Hepatocyte (in vitro differentiated cells): ENCODE measurements at regions not wholly inside any gene's neighbourhood (a gene's known extent, or its start where the extent isn't known, plus 50 kb on each side); places are given as distances from the start of the nearest gene placed in this dataset.
A peak's percentile ranks its signal among the peaks of the same experiment; 100 is the strongest.

Experiments used
- DNase-seq: peaks from one replicate; pipeline ENCODE4 v3.0.0-alpha.2; 2016; ENCODE audit warnings: low spot score
- H2AFZ ChIP-seq: fragments of 200-600 bp; sonication (generic); 2 replicates; pipeline ENCODE4 v1.6.0; 2016; ENCODE audit warnings: antibody characterized with exemption, mild to moderate bottlenecking
- H3K27ac ChIP-seq: fragments of 200-600 bp; sonication (generic); 2 replicates; pipeline ENCODE4 v1.5.1; 2016; ENCODE audit warnings: mild to moderate bottlenecking
- H3K27me3 ChIP-seq: fragments of 200-600 bp; sonication (generic); 2 replicates; pipeline ENCODE4 v1.6.1; 2016
- H3K36me3 ChIP-seq: fragments of 200-600 bp; sonication (generic); replicated peaks from 2 replicates; pipeline ENCODE4 v1.5.1; 2016; ENCODE audit warnings: low read depth; ENCODE audit not compliant: insufficient read depth
- H3K4me1 ChIP-seq: fragments of 200-600 bp; sonication (generic); 2 replicates; pipeline ENCODE4 v1.5.1; 2016; ENCODE audit warnings: mild to moderate bottlenecking, moderate library complexity; ENCODE audit not compliant: insufficient read depth
- H3K4me2 ChIP-seq: fragments of 200-600 bp; sonication (generic); 2 replicates; pipeline ENCODE4 v1.6.0; 2016
- H3K4me3 ChIP-seq: fragments of 200-600 bp; sonication (generic); 2 replicates; pipeline ENCODE4 v1.5.1; 2016; ENCODE audit warnings: mild to moderate bottlenecking
- H3K79me2 ChIP-seq: fragments of 200-600 bp; sonication (generic); 2 replicates; pipeline ENCODE4 v1.6.0; 2017; ENCODE audit warnings: mild to moderate bottlenecking
- H3K9me2 ChIP-seq: fragments of 200-600 bp; sonication (generic); replicated peaks from 2 replicates; pipeline ENCODE4 v1.6.0; 2017; ENCODE audit warnings: mild to moderate bottlenecking; ENCODE audit not compliant: insufficient read depth
- H3K9me3 ChIP-seq: fragments of 200-600 bp; sonication (generic); 2 replicates; pipeline ENCODE4 v1.5.1; 2016; ENCODE audit warnings: low read depth, mild to moderate bottlenecking
- H4K20me1 ChIP-seq: fragments of 200-600 bp; sonication (generic); 2 replicates; pipeline ENCODE4 v1.6.0; 2016; ENCODE audit warnings: mild to moderate bottlenecking; ENCODE audit not compliant: insufficient read depth, poor library complexity, severe bottlenecking
- EZH2 ChIP-seq: fragments of 200-600 bp; sonication (generic); IDR thresholded peaks from 2 replicates; pipeline ENCODE4 v1.6.1; 2016; ENCODE audit warnings: antibody characterized with exemption, mild to moderate bottlenecking, borderline replicate concordance
- EZH2phosphoT487 ChIP-seq: fragments of 200-600 bp; sonication (generic); IDR thresholded peaks from one replicate; pipeline ENCODE4 v1.6.1; 2018; ENCODE audit warnings: antibody characterized with exemption, mild to moderate bottlenecking, low read depth, moderate library complexity; ENCODE audit not compliant: unreplicated experiment, severe bottlenecking
- WGBS: methylation state at CpG from one replicate; pipeline ENCODE4 v1.1.6; 2016; ENCODE audit warnings: low lambda C conversion rate; ENCODE audit errors: missing lambda C conversion rate; 5-methylcytosine and 5-hydroxymethylcytosine counted together
- TF ChIP-seq, protein P1 (sequence below): fragments of 200-600 bp; sonication (generic); IDR thresholded peaks from 2 replicates; pipeline ENCODE4 v1.5.1; 2016; ENCODE audit warnings: antibody characterized with exemption, mild to moderate bottlenecking; ENCODE audit not compliant: poor library complexity

DNA sequence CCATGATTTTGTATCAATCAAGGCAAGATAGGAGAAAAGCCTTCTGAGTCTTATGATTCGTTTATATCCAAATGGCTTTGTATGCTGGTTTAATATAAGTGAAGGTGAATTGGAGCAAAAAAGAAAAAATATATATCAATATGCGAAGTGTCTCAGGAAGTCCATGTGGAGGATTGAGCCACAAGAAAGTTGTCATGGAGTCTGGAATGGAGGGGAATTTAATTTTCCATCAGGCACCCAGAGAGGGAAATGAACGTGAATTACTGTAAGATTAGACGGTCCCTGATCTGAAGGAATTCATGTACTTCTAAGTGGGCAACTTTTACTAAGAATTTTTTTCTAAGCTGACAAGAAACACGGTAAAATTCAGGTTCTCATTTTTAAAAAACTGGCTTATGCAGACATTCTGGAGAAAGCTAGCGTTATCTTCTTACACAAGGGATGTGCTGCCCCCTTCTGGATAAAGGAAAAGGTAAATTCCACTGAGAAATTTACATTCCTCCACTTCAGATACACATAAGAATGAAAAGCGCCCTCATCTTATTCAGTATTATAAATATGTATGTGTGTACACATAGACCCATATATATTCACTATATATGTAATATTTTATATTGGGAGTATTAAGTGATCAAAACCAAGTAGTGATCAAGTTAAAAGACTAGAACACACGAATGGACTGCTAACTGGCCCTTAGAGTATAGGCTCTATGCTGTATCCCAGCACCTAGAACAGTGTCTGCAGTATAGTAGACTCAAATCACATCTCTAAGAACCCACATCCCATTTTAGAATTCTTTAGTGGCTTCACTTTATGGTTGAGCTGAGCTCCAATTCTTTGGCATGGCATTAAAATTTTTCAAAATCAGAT is 289.0 kb upstream of the TFPI start:
- Histone ChIP-seq H3K9me2 (no peaks in the 10 kb centered on the region), H3K27ac (no peak overlapping the region), H3K4me3 (no peak overlapping the region), H3K79me2 (no peaks in the 10 kb centered on the region), H3K27me3 (no peaks in the 10 kb centered on the region), H3K9me3 (no peaks in the 10 kb centered on the region), H4K20me1 (no peaks in the 10 kb centered on the region), H3K36me3 (no peaks in the 10 kb centered on the region), H3K4me2 (peak overlapping the region; percentile 33), H3K4me1 (no peaks in the 10 kb centered on the region), H2AFZ (no peak overlapping the region)
- DNase-seq = peak; percentile 85
- WGBS = 52% methylated on average over 8 of the region's 8 CpGs
- TF ChIP-seq, protein P1, sequence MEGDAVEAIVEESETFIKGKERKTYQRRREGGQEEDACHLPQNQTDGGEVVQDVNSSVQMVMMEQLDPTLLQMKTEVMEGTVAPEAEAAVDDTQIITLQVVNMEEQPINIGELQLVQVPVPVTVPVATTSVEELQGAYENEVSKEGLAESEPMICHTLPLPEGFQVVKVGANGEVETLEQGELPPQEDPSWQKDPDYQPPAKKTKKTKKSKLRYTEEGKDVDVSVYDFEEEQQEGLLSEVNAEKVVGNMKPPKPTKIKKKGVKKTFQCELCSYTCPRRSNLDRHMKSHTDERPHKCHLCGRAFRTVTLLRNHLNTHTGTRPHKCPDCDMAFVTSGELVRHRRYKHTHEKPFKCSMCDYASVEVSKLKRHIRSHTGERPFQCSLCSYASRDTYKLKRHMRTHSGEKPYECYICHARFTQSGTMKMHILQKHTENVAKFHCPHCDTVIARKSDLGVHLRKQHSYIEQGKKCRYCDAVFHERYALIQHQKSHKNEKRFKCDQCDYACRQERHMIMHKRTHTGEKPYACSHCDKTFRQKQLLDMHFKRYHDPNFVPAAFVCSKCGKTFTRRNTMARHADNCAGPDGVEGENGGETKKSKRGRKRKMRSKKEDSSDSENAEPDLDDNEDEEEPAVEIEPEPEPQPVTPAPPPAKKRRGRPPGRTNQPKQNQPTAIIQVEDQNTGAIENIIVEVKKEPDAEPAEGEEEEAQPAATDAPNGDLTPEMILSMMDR = peak; percentile 74
- TF ChIP-seq EZH2phosphoT487 (no peak), EZH2 (no peak)

DNA sequence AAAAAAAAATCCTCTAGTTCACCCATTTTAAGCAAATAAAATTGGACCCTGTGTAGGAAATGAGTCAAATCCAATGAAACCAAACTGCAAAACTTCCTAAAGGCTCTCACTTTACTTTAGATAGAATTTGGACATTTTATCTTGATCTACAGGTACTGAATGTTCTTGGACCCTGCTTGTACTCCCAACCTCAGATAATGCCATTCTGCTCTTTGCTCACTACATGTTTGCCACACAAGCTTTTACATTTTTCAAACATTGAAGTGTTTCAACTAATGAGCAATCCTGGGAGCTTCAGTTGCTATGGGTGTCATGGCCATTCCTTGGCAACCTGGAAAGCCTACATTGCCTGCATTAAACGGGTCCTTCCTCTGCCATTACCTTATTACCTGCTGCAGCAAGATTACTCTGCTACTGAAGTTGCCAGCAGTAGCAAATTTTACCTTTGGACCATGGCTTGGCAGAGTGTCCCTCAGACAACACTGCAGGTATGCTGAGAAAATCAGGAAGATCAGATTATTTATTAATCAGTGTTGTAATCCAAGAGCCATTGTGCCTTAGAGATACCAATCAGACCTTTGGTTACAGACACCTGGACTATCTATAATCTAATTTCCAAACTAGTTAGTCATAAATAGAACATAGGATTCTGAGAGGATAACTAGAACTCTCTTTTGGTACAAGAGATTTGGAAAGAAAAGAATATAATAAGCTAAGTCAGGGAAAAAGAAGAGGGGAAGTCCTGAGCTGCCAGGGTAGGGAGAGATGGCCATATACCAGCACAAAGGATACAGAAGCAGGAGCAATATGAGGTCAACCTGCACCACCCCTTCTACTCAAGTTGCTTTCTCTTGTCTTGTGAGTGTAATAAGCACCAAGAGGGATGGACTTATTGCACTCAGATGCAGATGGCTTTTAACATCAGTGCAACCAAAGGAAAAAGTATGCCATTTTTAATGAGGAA is 293.3 kb upstream of the TFPI start:
- Histone ChIP-seq H3K9me2 (no peaks in the 10 kb centered on the region), H3K9me3 (no peaks in the 10 kb centered on the region), H4K20me1 (no peaks in the 10 kb centered on the region), H3K4me3 (no peak overlapping the region), H3K4me2 (no peak overlapping the region), H3K27me3 (no peaks in the 10 kb centered on the region), H3K79me2 (no peaks in the 10 kb centered on the region), H3K4me1 (no peaks in the 10 kb centered on the region), H2AFZ (no peak overlapping the region), H3K27ac (no peak overlapping the region), H3K36me3 (no peaks in the 10 kb centered on the region)
- 82% methylated on average over 1 of the region's 1 CpG for WGBS
- TF ChIP-seq EZH2 = no peak
- TF ChIP-seq EZH2phosphoT487 = no peak
- TF ChIP-seq, protein P1 = no peak
- no peak for DNase-seq

DNA sequence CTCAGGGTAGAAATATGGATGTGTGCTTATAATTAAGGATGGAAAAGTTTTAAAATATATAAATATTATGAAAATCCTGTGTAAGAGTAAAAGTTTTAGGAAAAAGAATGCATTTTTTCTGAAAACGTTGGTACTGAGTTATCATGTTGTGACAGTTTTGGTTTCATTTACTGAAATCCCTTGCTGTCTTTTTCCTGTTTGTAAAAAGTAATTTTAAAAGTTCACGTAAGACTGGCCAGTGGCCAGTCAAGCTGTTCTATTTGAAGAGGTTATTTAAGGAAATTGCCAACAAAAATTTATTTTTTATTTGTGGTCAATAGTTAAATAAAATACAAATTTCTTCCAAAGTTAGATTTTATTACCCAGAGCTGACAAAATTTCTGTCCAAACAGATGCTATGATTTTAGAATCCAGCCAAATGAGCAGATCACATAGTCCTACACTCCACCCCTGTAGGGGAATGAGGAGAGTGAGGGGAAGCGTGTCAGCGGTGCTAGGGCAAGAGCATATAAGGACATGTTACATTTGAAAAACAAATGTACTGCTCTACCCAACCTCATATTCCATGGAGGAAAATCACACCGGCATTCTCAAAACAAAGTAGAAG is 297.8 kb upstream of the TFPI start:
- 84% methylated on average over 5 of the region's 5 CpGs for WGBS
- TF ChIP-seq EZH2phosphoT487 (no peak), EZH2 (no peak)
- TF ChIP-seq, protein P1 = no peak
- Histone ChIP-seq H3K36me3 (no peaks in the 10 kb centered on the region), H3K4me2 (no peak overlapping the region), H4K20me1 (no peaks in the 10 kb centered on the region), H3K4me1 (no peaks in the 10 kb centered on the region), H3K27ac (no peak overlapping the region), H3K27me3 (no peaks in the 10 kb centered on the region), H3K9me3 (no peaks in the 10 kb centered on the region), H3K9me2 (no peaks in the 10 kb centered on the region), H3K4me3 (no peak overlapping the region), H3K79me2 (no peaks in the 10 kb centered on the region), H2AFZ (no peak overlapping the region)
- no peak for DNase-seq
